DOHH2 (cell line): ENCODE measurements at regions not wholly inside any gene's neighbourhood (a gene's known extent, or its start where the extent isn't known, plus 50 kb on each side); places are given as distances from the start of the nearest gene placed in this dataset.
"Not testable (repeated sequence)": the region's sequence is repeated elsewhere in the genome, so short reads cannot be mapped to it uniquely, and the experiment has no call there.

Source experiments
- CTCF ChIP-seq: fragments of 200-600 bp; sonication (generic); IDR thresholded peaks from one replicate; pipeline ENCODE4 v1.5.1; 2014; ENCODE audit warnings: antibody characterized with exemption, mild to moderate bottlenecking, low read depth, low read length; ENCODE audit not compliant: poor library complexity, severe bottlenecking
- EZH2phosphoT487 ChIP-seq: fragments of 200-600 bp; sonication (generic); IDR thresholded peaks from 2 replicates; pipeline ENCODE4 v1.6.1; 2017; ENCODE audit warnings: borderline replicate concordance, mild to moderate bottlenecking, antibody characterized with exemption, low read length, moderate library complexity, mixed read lengths

GRCh38 chr13:18874875-18875789, 306.5 kb downstream of the TUBA3C start:
- TF ChIP-seq CTCF, EZH2phosphoT487: not testable (repeated sequence)
